ENCODE measurements at regions not wholly inside any gene's neighbourhood (a gene's known extent, or its start where the extent isn't known, plus 50 kb on each side); places are given as distances from the start of the nearest gene placed in this dataset.

DNA sequence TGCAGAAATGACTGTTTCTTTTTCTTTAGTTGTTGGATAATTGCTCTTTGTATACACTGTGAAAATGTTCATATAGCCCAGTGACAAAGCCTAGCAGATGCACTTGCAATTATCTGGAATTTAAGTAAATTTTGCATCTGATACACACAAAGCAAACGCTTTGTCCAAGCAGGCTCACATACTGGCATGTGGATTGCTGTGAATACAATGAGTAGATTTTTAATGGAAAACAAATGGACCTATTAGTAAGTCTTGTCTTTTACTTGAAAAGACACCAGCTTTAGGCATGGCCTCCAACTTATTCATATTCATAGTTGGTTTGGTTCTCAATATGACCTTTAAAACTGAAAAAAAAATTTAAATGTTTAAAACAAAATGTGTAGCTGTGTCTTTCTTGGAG lies 1299.8 kb upstream of the WWC1 start:
- no peaks in the 10 kb centered on the region for H3K9me3 ChIP-seq (ENCODE audit: control insufficient read depth, low read length)
- peaks cover 9% of the 10 kb centered on the region for H3K4me1 Mint-ChIP-seq
- 86% methylated on average over 1 of the region's 1 CpG; no CpG with 5 or more reads in 1 of the 2 experiments for WGBS, 2 experiments (ENCODE audit: insufficient coverage in 1 of 2, insufficient read length in 1 of 2)
- H3K9ac ChIP-seq (ENCODE audit: extremely low read depth, low read length, poor library complexity, severe bottlenecking): no peak overlapping the region
- H3K4me3 Mint-ChIP-seq: no peak overlapping the region
- TF ChIP-seq, protein P1, sequence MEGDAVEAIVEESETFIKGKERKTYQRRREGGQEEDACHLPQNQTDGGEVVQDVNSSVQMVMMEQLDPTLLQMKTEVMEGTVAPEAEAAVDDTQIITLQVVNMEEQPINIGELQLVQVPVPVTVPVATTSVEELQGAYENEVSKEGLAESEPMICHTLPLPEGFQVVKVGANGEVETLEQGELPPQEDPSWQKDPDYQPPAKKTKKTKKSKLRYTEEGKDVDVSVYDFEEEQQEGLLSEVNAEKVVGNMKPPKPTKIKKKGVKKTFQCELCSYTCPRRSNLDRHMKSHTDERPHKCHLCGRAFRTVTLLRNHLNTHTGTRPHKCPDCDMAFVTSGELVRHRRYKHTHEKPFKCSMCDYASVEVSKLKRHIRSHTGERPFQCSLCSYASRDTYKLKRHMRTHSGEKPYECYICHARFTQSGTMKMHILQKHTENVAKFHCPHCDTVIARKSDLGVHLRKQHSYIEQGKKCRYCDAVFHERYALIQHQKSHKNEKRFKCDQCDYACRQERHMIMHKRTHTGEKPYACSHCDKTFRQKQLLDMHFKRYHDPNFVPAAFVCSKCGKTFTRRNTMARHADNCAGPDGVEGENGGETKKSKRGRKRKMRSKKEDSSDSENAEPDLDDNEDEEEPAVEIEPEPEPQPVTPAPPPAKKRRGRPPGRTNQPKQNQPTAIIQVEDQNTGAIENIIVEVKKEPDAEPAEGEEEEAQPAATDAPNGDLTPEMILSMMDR (conservative IDR thresholded peaks at IDR 0.05): no peak
- no peak for DNase-seq
- no peak overlapping the region for H3K27ac ChIP-seq (ENCODE audit: low read depth, low read length)
- no peaks in the 10 kb centered on the region for H3K9me3 Mint-ChIP-seq
- H3K4me1 ChIP-seq (ENCODE audit: control insufficient read depth, insufficient read depth, low read length): peaks cover 11% of the 10 kb centered on the region
- no peak overlapping the region for H3K4me3 ChIP-seq (ENCODE audit: low read length)
- H3K36me3 ChIP-seq (ENCODE audit: control insufficient read depth, insufficient read depth, low read length): no peaks in the 10 kb centered on the region
- no peak overlapping the region for H3K27ac Mint-ChIP-seq
- H3K27me3 ChIP-seq (ENCODE audit: control insufficient read depth, insufficient read depth, low read length, poor library complexity, severe bottlenecking): no peaks in the 10 kb centered on the region
- H3K27me3 Mint-ChIP-seq (ENCODE audit: insufficient read depth): no peaks in the 10 kb centered on the region
- no peaks in the 10 kb centered on the region for H3K36me3 Mint-ChIP-seq (ENCODE audit: low read depth)

DNA sequence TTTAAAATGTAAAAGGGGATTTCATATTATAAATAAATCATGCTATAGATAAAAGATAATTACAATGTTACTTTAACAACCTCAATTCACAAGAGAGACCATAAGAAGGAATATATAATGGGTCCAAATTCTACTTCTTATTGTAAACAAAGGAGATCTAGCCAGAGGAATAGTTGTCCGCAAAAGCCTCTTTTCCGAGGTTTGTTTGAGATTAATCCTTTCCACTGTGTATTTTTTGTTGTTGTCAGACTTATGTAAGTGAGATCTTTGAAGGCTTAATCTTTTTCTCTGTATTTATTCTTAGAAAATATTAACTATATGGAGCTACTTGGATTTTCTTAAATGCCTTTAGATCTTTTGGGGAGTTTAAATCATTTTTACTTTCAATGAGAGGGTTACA lies 1299.3 kb upstream of the WWC1 start:
- peaks cover 11% of the 10 kb centered on the region for H3K4me1 ChIP-seq (ENCODE audit: control insufficient read depth, insufficient read depth, low read length)
- Mint-ChIP-seq H3K27me3 (ENCODE audit: insufficient read depth) (no peaks in the 10 kb centered on the region), H3K9me3 (no peaks in the 10 kb centered on the region), H3K27ac (no peak overlapping the region), H3K36me3 (ENCODE audit: low read depth) (no peaks in the 10 kb centered on the region), H3K4me3 (no peak overlapping the region), H3K4me1 (peaks cover 9% of the 10 kb centered on the region)
- H3K4me3 ChIP-seq (ENCODE audit: low read length): no peak overlapping the region
- no peak overlapping the region for H3K27ac ChIP-seq (ENCODE audit: low read depth, low read length)
- H3K9ac ChIP-seq (ENCODE audit: extremely low read depth, low read length, poor library complexity, severe bottlenecking): no peak overlapping the region
- TF ChIP-seq, protein P1 (conservative IDR thresholded peaks at IDR 0.05): no peak
- no peaks in the 10 kb centered on the region for H3K36me3 ChIP-seq (ENCODE audit: control insufficient read depth, insufficient read depth, low read length)
- DNase-seq: no peak
- 100% methylated on average over 2 of the region's 2 CpGs; no CpG with 5 or more reads in 1 of the 2 experiments for whole genome bisulfite sequencing, 2 experiments (ENCODE audit: insufficient coverage in 1 of 2, insufficient read length in 1 of 2)
- no peaks in the 10 kb centered on the region for H3K9me3 ChIP-seq (ENCODE audit: control insufficient read depth, low read length)
- H3K27me3 ChIP-seq (ENCODE audit: control insufficient read depth, insufficient read depth, low read length, poor library complexity, severe bottlenecking): no peaks in the 10 kb centered on the region

DNA sequence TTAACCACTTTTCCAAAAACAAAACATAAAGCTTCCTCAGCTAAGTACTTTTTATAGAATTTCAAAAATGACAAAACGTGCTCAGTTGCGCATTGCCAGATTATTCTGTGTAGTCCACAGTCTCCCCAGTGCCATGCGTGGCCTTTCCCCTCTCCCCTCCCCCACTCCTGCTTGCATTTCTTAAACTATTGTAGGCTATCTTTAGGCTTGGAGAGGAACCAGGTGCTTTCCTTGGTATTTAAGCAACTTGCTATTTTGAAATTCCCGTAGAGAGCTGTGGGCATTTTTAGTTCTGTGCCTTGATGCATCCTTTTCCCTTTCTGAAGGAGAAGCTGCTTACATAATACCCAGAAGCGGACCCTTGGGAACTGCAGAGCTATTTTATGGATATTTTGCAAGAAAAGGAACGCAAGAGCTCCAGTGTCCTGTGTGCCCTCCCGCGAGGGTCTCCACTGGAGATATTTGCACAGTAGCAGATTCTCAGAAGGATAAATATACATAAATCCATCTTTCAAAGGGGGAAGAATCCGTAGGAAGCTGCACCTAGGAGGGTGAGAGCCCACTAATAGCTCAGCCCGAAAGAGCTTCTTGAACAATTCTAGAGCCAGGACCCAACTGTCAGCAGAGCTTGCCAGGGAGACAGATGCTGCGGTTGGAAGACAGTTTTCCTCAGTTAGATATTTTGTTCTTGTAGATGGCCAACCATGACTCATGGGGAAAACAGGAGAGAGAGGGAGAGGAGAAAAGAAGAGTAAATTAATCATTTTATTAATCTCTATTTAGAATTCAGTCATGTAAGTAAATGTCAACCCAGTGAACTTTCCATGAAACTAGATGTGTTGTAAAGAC lies 1298.3 kb upstream of the WWC1 start:
- H3K27me3 ChIP-seq (ENCODE audit: control insufficient read depth, insufficient read depth, low read length, poor library complexity, severe bottlenecking): no peaks in the 10 kb centered on the region
- no peaks in the 10 kb centered on the region for H3K27me3 Mint-ChIP-seq (ENCODE audit: insufficient read depth)
- H3K9me3 Mint-ChIP-seq: no peaks in the 10 kb centered on the region
- no peak overlapping the region for H3K9ac ChIP-seq (ENCODE audit: extremely low read depth, low read length, poor library complexity, severe bottlenecking)
- TF ChIP-seq, protein P1 (conservative IDR thresholded peaks at IDR 0.05): no peak
- 78 to 90% methylated on average over 3 to 11 of the region's 11 CpGs for WGBS, 2 experiments (ENCODE audit: insufficient coverage in 1 of 2, insufficient read length in 1 of 2)
- no peaks in the 10 kb centered on the region for H3K9me3 ChIP-seq (ENCODE audit: control insufficient read depth, low read length)
- H3K36me3 ChIP-seq (ENCODE audit: control insufficient read depth, insufficient read depth, low read length): no peaks in the 10 kb centered on the region
- H3K4me1 Mint-ChIP-seq: peaks cover 13% of the 10 kb centered on the region
- H3K27ac ChIP-seq (ENCODE audit: low read depth, low read length): no peak overlapping the region
- no peak overlapping the region for H3K4me3 Mint-ChIP-seq
- peaks cover 11% of the 10 kb centered on the region for H3K4me1 ChIP-seq (ENCODE audit: control insufficient read depth, insufficient read depth, low read length)
- H3K36me3 Mint-ChIP-seq (ENCODE audit: low read depth): no peaks in the 10 kb centered on the region
- no peak overlapping the region for H3K4me3 ChIP-seq (ENCODE audit: low read length)
- DNase-seq: peak; percentile 51
- no peak overlapping the region for H3K27ac Mint-ChIP-seq

Data from endodermal cell (in vitro differentiated cells).